ENCODE measurements at regions not wholly inside any gene's neighbourhood (a gene's known extent, or its start where the extent isn't known, plus 50 kb on each side); places are given as distances from the start of the nearest gene placed in this dataset.

GRCh38 chr1:30637183-30637980 is 86.0 kb downstream of the MATN1 start:
- no peak for DNase-seq

- no peak for DNase-seq
These were observed 86.8 kb downstream of the MATN1 start for GRCh38 chr1:30636621-30637020.

GRCh38 chr1:30635391-30635975 is 87.9 kb downstream of the MATN1 start:
- DNase-seq: no peak

- no peak for DNase-seq
These were observed 88.9 kb downstream of the MATN1 start for GRCh38 chr1:30634507-30634906.

- no peak for DNase-seq
These were observed 90.1 kb downstream of the MATN1 start for GRCh38 chr1:30633294-30633693.

GRCh38 chr1:30632481-30632880 is 90.9 kb downstream of the MATN1 start:
- DNase-seq: no peak

GRCh38 chr1:30631700-30632099 is 91.7 kb downstream of the MATN1 start:
- DNase-seq: no peak

- no peak for DNase-seq
These were observed 93.9 kb downstream of the MATN1 start for GRCh38 chr1:30629501-30629900.

- DNase-seq: no peak
These were observed 95.4 kb downstream of the MATN1 start for GRCh38 chr1:30627994-30628393.

- no peak for DNase-seq
These were observed 96.2 kb downstream of the MATN1 start for GRCh38 chr1:30627206-30627605.

GRCh38 chr1:30623431-30623830 is 100.0 kb downstream of the MATN1 start:
- no peak for DNase-seq

- DNase-seq: no peak
These were observed 103.8 kb downstream of the MATN1 start for GRCh38 chr1:30619619-30620018.

GRCh38 chr1:30618335-30618747 is 105.0 kb downstream of the MATN1 start:
- no peak for DNase-seq

- DNase-seq: no peak
These were observed 106.6 kb downstream of the MATN1 start for GRCh38 chr1:30616759-30617158.

GRCh38 chr1:30615816-30616590 is 107.4 kb downstream of the MATN1 start:
- no peak for DNase-seq

- no peak for DNase-seq
These were observed 108.1 kb downstream of the MATN1 start for GRCh38 chr1:30615076-30615795.

- DNase-seq: no peak
These were observed 110.2 kb downstream of the MATN1 start for GRCh38 chr1:30613188-30613587.

GRCh38 chr1:30612536-30613065 is 110.8 kb downstream of the MATN1 start:
- no peak for DNase-seq

GRCh38 chr1:30611741-30612309 is 111.6 kb downstream of the MATN1 start:
- no peak for DNase-seq

GRCh38 chr1:30610917-30611316 is 112.5 kb downstream of the MATN1 start:
- DNase-seq: no peak

- DNase-seq: no peak
These were observed 113.4 kb downstream of the MATN1 start for GRCh38 chr1:30609999-30610345.

- no peak for DNase-seq
These were observed 113.9 kb downstream of the MATN1 start for GRCh38 chr1:30609336-30609998.

All from EL (cell line).